HG03025 (cell line): ENCODE measurements at regions not wholly inside any gene's neighbourhood (a gene's known extent, or its start where the extent isn't known, plus 50 kb on each side); places are given as distances from the start of the nearest gene placed in this dataset.

ENCODE experiments used
- ATAC-seq: cut with Tn5 transposase; IDR thresholded peaks from one replicate; pipeline ENCODE4 v1.9.1; 2021; ENCODE audit warnings: mild to moderate bottlenecking, moderate library complexity; ENCODE audit not compliant: unreplicated experiment, low FRiP score

DNA sequence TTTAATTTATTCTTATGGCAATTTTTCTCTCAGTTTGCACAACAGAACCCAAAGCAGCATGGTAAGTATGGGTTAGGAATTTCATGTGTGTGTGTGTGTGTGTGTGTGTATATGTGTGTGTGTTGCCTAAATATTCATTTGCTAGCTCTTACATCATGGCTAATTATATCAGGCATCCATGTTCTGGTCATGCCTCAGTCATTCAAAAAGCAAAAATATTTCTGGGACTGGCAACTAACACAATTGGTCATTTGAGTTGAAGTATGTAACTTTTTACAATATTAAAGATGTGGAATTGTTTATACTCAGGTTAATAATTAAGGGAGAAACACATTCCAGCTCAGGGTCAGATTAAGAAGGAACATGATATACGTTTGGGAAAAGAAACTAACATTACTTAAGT, 67.6 kb upstream of the PHYHIPL start:
- no peak for ATAC-seq

DNA sequence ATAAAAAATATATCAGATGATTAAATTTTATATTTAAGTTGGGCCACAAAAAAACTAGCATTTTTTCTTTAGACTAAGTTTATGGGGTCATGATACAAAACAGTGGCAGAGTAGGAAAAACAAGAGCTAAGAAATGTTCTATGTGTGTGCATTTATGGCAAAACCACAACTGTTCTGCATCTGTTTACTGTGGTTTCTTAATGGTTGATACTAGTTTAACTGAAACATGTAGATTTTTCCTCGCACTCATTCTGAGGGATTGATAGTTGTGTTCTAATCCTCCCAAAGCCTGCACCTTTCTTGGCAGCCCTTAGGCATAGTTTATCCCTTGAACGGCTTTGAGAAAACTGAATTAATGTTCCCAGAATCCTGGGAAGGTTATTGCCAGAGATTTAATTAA, 66.6 kb upstream of the PHYHIPL start:
- ATAC-seq, result no peak

DNA sequence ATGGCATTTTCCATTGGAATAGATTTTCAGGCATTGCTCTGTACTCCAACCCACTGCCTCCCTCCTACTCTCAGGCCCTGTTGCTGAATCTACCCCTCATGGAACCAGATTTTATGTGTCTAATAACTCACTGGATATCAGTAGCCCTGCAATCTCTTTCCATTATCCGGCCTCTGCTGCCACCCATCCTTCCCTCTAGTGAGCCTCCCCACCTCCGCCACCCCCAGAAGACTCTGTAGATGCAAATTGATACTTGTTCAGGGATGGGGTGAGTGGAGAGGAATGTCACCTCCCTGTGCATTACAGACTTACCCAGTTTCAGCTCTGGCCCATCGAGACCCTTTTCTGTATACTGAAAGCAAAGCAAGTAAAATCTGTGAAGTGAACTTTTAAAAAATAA, 52.3 kb upstream of the PHYHIPL start:
- no peak for ATAC-seq

DNA sequence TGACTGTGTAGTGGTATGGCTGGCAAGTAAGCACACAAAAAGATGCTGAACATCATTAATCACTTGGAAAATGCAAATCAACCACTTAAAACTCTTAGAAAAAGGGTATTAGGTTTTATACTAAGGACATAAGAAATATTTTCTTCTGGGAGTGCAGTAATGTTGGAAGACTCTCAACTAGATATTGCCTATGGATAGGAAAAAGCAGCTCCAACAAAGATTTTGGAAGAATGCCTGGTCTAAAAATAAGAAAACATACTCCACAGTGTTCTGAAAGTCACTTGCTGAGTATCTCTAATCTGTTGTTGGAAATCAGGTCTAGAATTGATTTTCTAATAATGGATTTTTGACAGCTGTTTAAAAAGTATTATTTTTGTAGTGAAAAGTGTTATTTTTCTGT, 50.8 kb upstream of the PHYHIPL start:
- no peak for ATAC-seq

DNA sequence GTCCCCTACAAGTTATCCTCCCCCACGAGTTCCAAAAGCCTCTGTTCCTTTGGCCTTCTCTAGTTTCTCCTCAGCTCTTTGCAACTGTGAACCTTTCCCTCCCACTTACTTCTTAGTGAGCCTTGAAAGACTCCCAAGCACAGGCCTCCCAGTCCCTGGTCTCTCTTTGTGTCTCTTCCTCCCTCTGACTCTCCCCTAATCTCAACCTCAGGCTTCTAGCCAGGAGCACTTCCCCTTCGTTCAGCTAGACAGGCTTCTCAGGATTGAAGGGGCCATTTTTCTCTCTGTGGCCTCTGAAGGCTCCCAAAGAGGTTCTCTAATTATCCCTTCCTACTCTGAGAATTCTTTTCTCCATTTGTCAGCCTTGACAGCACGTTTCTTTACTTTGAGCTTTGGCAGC, 50.2 kb upstream of the PHYHIPL start:
- ATAC-seq, result no peak
